Dedifferentiated amniotic fluid mesenchymal stem cell (primary cell): ENCODE measurements at regions not wholly inside any gene's neighbourhood (a gene's known extent, or its start where the extent isn't known, plus 50 kb on each side); places are given as distances from the start of the nearest gene placed in this dataset.
A peak's percentile ranks its signal among the peaks of the same experiment; 100 is the strongest.
"Not testable (repeated sequence)": the region's sequence is repeated elsewhere in the genome, so short reads cannot be mapped to it uniquely, and the experiment has no call there.

Experiments
- DNase-seq: peaks from one replicate; pipeline ENCODE4 v3.0.0-alpha.2; 2016; ENCODE audit errors: extremely low spot score

DNA sequence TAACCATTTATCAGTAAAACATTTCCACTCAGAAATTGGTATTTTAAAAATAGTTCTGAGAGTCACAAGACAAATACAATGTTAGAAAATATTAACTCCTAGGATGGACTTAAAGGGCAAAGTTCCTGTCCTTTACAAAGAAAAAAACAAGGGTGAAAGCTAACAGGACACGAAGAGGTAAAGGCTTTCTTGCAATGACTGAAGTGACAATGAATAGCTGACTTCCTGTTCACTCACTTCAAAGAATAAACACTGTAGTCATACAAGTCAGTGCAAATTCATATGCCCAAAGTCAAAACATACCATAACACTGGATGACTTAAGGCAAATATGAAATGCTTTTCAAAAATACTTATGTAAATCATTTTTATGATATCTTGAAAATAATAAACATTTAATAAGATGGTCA lies 1389.8 kb upstream of the ALCAM start:
- no peak for DNase-seq

DNA sequence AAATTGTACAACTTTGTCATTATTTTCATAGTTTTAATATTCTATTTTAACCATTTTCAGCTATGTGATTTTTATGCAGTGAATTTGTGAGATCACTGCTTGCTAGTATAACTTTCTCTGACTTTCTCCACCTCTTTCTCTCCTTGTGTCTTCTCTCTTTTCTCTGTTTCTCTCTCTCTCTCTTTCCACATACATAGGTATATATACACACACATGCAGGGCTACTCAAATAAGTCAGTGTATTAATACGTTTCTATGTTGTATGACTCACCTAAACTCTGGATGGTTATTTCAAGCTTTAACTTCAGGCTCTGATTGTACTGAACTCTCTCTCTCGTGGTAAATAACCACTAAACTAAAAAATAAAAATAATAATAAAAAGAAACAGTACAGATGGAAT lies 1389.3 kb upstream of the ALCAM start:
- no peak for DNase-seq

DNA sequence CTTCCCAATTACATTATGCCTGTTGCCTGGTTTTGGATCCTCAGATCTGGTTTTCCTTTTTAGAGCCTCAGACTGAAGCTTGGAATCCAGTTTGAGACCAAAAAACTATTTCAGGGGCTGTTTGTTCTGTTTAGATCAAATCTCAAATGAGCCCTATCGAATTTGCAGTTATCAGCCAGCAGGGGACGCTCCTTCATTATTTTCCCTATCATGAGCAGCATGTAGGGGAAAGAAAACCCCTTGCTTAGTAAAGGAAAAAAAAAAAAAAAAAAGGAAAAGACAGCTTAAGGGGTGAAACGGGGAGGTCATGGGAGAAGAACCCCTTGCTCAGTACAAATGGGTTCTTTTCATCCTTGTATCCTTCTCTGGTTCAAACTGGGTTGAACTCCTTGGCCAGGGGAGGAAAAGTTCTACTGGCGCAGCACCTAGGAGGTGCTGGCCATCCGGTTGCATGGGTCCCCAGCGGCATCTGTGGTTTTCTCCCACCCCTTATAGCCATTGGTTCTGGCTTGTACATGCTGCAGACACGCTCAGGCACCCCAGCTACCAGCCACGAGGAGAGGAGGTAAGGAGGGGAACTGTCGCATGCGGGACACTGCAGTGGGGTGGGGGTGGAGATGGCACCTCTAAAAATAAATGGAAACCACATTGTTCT lies 1375.1 kb upstream of the ALCAM start:
- no peak for DNase-seq

DNA sequence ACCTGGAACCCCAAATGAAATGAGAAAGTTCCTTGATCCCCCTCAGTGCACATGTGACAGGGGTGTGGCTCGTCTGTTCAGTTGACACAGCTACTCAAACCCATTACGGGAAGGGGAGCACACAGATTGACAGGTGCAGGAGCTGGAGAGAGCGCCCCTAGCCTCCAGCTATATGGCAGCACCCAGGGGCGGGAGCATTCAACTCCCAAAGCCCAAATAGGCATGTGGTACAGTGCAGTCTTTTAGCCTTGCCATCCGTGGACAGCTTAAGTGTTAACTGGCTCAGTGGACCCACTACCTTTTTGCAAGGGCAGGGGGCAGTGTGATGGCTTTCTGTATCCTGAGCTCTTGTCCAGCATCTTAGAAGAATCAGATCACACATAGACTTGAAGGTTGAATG lies 1374.2 kb upstream of the ALCAM start:
- DNase-seq: no peak

DNA sequence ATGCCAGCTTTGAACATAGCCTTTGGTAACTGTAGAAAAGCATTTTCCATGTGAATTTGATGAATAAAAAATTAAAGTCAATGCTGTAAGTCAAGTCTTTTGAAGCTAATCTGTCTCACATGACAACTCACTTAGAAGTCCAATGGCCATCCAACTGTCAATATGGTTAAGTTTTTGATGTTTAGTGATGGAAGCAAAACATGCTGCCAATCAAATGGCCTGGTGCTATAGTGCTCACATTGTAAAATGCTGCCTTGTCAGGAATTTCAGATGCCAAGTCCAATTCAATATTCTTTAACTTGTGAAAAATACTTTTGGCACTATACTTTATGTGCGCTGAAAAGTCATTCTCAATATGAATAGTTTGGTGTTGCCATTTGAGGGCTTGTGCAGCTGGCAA lies 1361.8 kb upstream of the ALCAM start:
- no peak for DNase-seq

DNA sequence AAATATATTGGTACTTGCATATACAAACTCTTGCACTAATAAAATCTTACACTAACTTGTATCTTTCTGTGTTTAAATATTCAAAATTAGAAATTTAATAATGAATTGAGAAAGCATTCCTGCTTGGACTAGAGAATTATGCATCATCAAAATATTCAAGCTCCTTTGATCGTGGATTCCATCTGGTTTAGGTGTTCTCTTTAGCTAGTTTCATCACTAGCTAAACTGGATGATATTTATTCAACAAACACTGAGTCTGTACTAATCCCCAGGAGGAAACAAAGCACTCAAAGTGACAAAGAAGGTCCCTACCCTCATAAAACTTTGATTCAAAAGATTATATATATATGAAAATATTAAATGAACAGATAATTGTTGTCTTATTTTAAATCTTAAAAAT lies 1360.9 kb upstream of the ALCAM start:
- no peak for DNase-seq

DNA sequence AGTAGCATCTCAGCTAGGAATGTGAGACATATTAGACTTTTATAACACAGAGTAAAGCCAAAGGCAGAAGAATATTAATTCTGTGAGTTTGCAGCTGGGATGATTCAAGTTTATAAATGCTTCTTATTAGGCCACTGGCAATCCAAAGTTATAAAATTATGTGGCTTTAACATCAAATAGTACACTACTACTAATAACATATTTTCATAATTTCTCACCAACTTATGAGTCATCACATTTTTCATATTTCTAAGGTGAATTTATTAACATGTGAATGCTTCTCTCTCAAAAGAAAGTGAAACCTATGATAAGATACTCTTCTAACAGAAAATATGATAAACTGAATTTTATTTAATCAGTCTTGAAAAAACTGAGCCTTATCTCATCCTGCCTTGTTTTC lies 1348.2 kb upstream of the ALCAM start:
- no peak for DNase-seq

DNA sequence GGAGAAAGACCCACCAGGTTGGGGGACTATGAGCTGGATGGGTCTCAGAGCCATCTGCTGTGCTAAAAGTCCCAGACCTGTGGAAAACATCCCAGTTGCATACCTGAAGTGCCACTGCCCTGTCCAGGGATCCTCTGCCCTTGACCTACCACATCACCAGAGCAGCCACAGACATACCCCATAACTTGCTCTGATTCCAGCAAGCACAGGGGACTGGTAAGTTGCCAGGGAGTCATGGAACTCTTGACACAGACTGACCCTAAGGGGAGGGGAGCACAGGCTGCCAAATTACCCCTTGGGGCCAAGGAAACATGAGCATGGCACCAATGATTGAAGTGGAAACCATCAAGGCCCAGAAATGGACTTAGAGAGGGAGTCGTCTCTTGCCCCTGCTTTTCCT lies 1335.1 kb upstream of the ALCAM start:
- no peak for DNase-seq

DNA sequence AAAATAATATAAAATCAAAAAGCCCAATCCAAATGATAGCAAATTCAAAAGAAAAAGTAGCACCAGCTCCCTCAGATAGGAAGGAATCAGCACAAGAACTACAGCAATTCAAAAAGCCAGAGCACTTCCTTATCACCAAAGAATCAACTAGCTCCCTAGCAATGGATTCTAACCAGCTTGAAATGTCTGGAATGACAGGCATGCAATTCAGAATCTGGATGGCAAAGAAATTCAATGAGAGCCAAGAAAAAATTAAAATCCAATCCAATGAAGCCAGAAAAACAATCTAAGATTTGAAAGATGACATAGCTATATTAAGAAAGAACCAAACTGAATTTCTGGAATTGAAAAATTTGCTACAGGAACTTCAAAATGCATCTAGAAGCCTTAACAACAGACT lies 1334.4 kb upstream of the ALCAM start:
- DNase-seq: peak; percentile 38

DNA sequence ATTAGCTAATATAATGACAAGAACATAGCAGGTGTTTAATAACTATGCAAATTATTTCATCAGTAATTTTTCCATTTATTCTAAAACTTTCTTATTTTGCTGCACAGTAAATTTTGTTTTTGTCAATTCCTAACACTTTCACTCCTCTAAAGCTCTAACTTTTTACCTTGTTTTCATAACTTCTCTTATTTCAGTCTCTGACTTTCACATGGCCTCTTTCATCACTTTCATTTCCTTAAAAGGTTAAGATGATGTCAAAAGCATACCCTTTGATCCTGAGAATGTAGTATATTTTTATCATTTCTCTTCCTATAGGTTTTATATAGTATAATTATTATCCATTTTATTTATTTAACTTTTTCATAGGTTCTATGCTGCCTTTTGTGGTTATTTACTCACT lies 1325.8 kb upstream of the ALCAM start:
- no peak for DNase-seq

DNA sequence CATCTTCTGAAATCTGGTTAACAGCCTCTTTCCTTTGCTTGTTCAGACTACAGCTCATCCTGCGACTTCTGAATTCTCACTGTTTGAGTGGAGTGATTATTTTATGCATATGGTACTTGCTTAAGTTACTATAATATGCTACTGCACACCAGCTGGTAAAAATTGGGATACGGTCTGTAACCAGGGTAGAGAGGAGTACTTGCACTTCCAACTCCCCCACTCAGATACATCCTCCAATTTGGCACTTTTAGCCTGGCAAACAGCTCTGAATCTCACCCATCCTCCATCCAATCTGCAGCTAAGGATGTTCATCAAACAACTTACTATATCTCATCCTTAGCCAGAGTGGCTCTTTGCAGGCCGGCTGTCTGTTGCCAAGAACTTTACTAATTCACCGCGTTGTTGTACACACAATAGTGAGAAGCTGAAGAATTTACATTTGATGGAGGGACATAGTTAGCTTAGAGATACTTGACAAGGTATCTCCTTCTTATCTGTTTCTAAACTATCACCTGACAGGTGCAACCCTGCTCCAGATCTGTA lies 1323.6 kb upstream of the ALCAM start:
- DNase-seq: not testable (repeated sequence)

DNA sequence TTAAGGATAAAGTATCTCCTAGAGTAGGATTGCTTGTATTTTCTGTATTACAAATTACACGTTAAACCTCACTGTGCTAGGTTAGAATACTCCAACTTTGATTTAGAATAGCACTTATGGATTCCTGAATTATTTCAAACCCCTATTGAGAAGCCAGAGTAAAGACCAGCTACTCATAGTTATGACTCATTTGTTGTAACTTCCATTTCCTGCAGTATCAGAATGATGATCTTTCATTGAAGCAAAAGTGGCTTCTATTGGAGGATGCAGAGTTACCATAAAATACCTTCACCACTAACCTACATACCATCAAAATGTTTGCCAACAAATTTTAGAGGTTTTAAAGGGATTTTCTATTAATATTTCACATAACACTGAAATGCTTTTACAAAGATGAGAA lies 1322.7 kb upstream of the ALCAM start:
- DNase-seq: no peak

DNA sequence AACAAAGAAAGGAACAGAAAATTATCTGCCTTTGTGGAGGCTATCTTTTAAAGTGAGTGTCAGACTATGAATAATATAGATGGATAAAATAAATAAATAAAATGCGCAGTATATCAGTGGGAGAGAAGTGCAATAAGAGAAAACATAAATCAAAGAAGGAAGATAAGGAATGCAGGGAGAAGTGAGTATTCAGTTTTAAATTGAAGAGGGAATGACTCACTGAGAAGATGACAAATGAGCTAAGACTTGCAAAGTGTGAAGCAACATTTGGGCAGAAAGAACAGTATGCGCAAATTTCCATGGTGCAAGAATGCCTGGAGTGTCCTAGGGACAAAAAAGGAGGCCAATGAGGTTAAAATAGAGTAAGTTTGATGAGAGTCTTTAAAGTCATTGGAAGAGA lies 1300.1 kb upstream of the ALCAM start:
- DNase-seq: peak; percentile 21

DNA sequence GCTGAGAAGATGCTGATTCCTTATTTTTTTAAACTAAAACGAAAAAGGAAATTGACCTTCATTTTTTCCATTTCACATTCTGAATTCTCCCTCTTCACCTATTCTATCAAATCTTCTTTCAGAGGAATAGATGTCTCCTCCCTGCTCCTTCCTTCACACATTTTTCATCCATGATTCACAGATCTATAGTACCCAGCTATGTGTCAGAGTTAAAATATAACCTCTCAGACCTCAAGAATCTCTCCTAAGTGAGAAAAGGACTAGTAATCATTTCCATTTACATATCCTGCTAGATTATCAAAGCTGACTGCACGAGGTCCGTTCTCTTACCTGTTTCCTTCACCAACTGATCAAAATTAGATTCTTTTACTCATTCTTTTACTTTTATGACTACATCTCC lies 1297.6 kb upstream of the ALCAM start:
- no peak for DNase-seq

DNA sequence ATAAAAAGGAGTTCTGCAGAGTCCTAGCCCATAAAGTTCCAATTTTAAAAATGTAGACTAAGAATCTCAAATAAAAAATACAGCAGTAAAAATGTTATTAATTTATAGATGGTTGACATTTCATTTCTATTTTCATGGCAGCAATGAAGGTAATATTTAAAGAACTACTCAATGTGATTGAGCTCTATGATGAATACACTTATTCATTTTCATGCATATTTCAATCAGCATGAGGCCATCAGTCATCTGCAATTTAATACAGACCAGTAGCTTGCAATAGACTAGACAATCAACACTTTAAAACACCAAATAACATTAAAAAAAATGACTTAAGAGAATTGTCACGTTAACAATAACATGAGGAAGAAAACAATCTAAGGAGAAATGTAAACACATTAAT lies 1295.8 kb upstream of the ALCAM start:
- DNase-seq: no peak

DNA sequence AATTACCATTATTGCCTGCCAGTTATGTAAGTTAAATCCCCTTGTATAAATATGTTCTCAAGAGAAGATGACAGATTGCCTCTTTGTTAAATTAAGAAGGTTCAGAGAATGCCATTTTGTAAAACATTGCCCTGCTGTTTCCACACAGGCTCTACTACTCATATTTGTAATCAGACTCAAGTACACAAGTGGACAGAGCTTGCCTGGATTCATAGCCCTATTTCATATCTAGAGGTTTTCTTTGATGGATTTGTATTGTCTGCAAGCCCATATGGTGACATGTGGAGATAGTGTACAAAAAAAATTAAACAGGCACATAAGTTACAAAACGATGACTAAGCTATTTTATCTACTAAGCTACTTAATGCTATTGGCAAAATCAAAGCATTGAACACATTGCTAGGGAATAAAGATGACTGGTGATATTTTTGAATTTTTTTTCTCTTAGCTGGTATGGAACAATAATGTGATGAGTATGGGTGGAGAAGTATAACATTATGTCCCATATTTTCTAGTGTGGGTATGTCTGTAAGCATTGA lies 1286.6 kb upstream of the ALCAM start:
- no peak for DNase-seq

DNA sequence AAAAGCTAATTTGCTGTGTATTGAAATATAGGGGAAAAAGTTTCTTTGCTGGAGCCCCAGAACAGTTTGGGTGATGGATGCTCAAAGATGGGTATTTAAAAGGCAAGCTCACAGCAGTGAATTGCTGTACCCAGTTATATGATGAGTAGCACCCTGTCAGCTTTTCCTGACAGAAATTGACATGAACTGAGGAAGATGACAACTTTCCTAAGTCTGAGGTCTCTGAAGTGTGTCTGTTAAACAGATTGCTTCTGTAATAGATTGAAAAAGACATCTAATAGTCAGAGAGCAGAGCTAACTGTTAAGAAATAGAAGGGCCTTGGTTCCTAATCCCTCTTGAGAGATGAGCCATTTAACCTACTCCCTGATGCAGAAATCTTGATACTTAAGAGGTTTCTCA lies 1278.0 kb upstream of the ALCAM start:
- DNase-seq: no peak

DNA sequence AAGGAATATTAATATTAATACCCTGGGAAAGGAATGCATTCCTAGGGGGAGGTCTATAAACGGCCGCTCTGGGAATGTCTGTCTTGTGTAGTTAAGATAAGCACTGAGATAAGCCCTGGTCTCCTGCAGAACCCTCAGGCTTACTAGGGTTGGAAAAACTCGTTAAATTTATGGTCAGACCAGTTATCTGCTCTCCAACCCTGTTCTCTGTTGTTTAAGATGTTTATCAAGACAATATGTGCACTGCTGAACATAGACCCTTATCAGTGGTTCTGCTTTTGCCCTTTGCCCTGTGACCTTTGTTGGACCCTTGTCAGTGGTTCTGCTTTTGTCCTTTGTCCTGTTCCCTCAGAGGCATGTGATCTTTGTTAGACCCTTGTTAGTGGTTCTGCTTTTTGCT lies 1276.7 kb upstream of the ALCAM start:
- not testable (repeated sequence) for DNase-seq

DNA sequence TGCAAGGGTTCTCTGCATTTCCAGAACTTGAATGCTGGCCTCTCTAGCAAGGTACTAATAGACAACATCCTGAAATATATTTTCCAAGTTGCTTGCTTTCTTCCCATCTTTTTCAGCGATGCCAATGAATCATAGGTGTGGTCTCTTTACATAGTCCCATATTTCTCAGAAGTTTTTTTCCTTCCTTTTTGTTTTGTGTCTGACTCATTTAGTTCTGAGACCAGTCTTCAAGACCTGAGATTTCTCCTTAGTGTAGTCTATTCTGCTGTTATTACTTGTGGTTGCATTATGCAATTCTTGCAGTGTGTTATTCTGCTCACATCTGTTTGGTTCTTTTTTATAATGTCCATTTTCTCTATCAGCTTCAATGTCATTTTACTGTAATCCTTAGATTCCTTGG lies 1265.0 kb upstream of the ALCAM start:
- DNase-seq: no peak

DNA sequence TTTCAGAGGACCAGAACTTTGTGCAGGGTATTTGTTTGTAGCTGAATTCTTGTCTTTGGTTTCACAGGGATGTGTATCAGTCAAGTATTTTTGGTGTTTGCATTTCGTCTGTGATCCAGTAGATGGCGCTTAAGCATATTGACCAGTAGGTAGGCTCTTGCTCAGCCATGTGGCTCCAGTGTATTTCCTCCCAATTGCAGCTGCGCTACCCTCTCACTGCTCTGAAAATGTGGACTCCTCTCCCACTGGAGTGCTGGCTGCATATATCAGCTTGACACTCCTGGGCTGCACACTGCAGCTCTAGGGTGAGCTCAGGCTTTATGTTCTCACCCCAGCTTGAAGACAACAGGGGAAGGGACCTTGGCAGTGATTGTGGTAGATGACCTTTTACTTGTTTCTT lies 1264.3 kb upstream of the ALCAM start:
- peak; percentile 28 for DNase-seq

DNA sequence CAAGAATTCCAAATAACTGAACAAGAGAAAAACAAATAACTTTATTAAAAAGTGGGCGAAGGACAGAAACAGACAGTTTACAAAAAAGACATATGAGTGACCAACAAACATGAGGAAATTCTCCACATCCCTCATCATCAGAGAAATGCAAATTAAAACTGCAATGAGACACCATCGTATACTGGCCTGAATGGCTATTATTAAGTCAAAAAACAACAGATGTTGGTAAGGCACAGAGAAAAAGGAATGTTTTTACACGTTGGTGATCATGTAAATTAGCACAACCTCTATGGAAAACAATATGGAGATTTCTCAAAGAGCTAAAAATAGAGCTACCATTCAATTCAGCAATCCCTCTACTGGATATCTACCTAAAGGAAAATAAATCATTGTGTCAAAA lies 1260.4 kb upstream of the ALCAM start:
- DNase-seq: no peak

DNA sequence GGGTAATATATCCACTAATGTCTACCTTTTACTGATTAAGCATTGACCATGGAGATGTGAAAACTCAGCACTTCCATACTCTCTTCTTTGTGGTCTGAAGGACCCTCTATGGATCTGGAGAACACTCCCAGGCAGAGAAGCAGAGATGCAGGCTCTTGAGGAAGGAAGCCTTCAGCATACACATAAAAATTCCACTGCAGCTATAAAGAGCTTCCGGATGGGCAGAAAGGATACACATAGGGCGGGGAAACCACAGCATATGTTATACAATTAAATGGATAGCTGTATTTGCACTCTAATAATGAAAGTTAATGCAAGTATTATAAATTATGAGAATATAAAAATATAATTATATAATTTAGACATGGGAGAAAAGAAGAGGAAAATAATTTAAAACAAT lies 1258.2 kb upstream of the ALCAM start:
- no peak for DNase-seq

DNA sequence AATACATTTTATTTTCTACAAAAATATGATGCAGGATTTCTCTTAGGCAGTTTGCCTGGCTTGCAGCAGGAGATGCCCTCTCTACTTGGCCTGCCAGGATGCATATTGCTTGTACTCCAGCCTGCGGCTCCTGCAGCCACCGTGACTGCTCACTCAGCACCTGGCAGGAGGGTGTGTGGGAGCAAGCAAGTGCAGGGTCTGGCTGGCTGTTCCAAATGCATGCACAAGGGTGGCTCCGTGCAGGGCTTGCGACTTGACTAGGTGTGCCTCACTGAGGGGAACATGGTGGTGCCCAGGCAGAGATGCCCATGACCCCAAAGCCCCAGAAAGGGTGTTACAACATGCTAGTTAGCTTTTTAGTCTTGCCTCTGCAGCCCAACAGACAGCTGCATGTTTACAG lies 1240.2 kb upstream of the ALCAM start:
- DNase-seq: no peak
